HEK293 (cell line): ENCODE measurements at regions not wholly inside any gene's neighbourhood (a gene's known extent, or its start where the extent isn't known, plus 50 kb on each side); places are given as distances from the start of the nearest gene placed in this dataset.
A peak's percentile ranks its signal among the peaks of the same experiment; 100 is the strongest.

ENCODE experiments used
- CTCF ChIA-PET: fragments of 350-600 bp; formaldehyde crosslinking; extraction: SDS; loops from one replicate; lab custom pipeline; 2021; ENCODE audit warnings: antibody characterized with exemption; lab: Yijun Ruan, JAX
- POLR2A ChIA-PET: fragments of 300-600 bp; formaldehyde crosslinking; extraction: SDS; loops from one replicate; lab custom pipeline; 2020; ENCODE audit warnings: antibody characterized with exemption, inconsistent platforms; lab: Yijun Ruan, JAX
- H3K27ac ChIP-seq: fragments of 200-500 bp; sonication (Bioruptor generic); 2 replicates; pipeline ENCODE4 v1.5.1; 2014; ENCODE audit warnings: low read depth, low read length, control low read depth, inconsistent platforms; ENCODE audit errors: extremely low read depth
- H3K36me3 ChIP-seq, 2 experiments: fragments of 200-500 bp in 1 of 2; sonication (Bioruptor generic) in 1 of 2; 1 replicate in 1 of 2; 2 replicates in 1 of 2; pipeline ENCODE4 v1.5.1; 2014 to 2017; ENCODE audit warnings: inconsistent platforms in 2 of 2, low read length in 2 of 2; ENCODE audit not compliant: control insufficient read depth in 2 of 2, insufficient read depth in 1 of 2
- H3K4me1 ChIP-seq: fragments of 200-500 bp; sonication (Bioruptor generic); 2 replicates; pipeline ENCODE4 v1.5.1; 2014; ENCODE audit warnings: mild to moderate bottlenecking, low read length, inconsistent platforms; ENCODE audit not compliant: control insufficient read depth, insufficient read depth
- H3K4me3 ChIP-seq: 2 replicates; pipeline ENCODE4 v1.5.1; 2011; ENCODE audit warnings: low read depth, mild to moderate bottlenecking, control low read depth, low read length, moderate library complexity
- H3K9me3 ChIP-seq: fragments of 200-500 bp; sonication (Bioruptor generic); 2 replicates; pipeline ENCODE4 v1.5.1; 2014; ENCODE audit warnings: low read depth, low read length, inconsistent platforms; ENCODE audit not compliant: control insufficient read depth, insufficient read depth
- HIC1 ChIP-seq: fragments of 450-650 bp; formaldehyde crosslinking; IDR thresholded peaks from 2 replicates; pipeline ENCODE4 v1.5.1; 2016; ENCODE audit warnings: missing biosample characterization, missing genetic modification characterization
- HOXD13 ChIP-seq: sonication (generic); formaldehyde crosslinking; IDR thresholded peaks from 2 replicates; pipeline ENCODE4 v1.8.0; 2022; ENCODE audit warnings: missing genetic modification reagents, borderline replicate concordance
- MZF1 ChIP-seq: fragments of 450-650 bp; formaldehyde crosslinking; IDR thresholded peaks from 2 replicates; pipeline ENCODE4 v1.5.1; 2017; ENCODE audit warnings: missing biosample characterization, missing genetic modification characterization, borderline replicate concordance
- PRDM6 ChIP-seq: fragments of 450-650 bp; formaldehyde crosslinking; IDR thresholded peaks from 2 replicates; pipeline ENCODE4 v1.5.1; 2017; ENCODE audit warnings: missing biosample characterization, missing genetic modification characterization
- SP7 ChIP-seq: fragments of 450-650 bp; formaldehyde crosslinking; IDR thresholded peaks from 2 replicates; pipeline ENCODE4 v1.5.1; 2016; ENCODE audit warnings: missing biosample characterization, missing genetic modification characterization
- TCF7L2 ChIP-seq: IDR thresholded peaks from 2 replicates; pipeline ENCODE4 v1.6.1; 2011; ENCODE audit warnings: low read depth, mild to moderate bottlenecking, inconsistent platforms, low read length, moderate library complexity, borderline replicate concordance
- WT1 ChIP-seq: fragments of 450-650 bp; formaldehyde crosslinking; IDR thresholded peaks from 2 replicates; pipeline ENCODE4 v1.5.1; 2016; ENCODE audit warnings: missing biosample characterization, missing genetic modification characterization
- ZBTB11 ChIP-seq: fragments of 450-650 bp; formaldehyde crosslinking; conservative IDR thresholded peaks from 2 replicates; pipeline ENCODE4 v1.5.1; 2016; ENCODE audit warnings: low read depth, missing biosample characterization, missing genetic modification characterization
- ZBTB20 ChIP-seq: fragments of 450-650 bp; formaldehyde crosslinking; IDR thresholded peaks from 2 replicates; pipeline ENCODE4 v1.5.1; 2016; ENCODE audit warnings: missing biosample characterization, missing genetic modification characterization
- ZNF10 ChIP-seq: fragments of 450-650 bp; formaldehyde crosslinking; IDR thresholded peaks from 2 replicates; pipeline ENCODE4 v1.5.1; 2017; ENCODE audit warnings: missing biosample characterization, missing genetic modification characterization
- ZNF133 ChIP-seq: fragments of 450-650 bp; formaldehyde crosslinking; IDR thresholded peaks from 2 replicates; pipeline ENCODE4 v1.5.1; 2016; ENCODE audit warnings: missing biosample characterization, missing genetic modification characterization
- ZNF138 ChIP-seq: fragments of 450-650 bp; formaldehyde crosslinking; IDR thresholded peaks from 2 replicates; pipeline ENCODE4 v1.5.1; 2016; ENCODE audit warnings: missing biosample characterization, missing genetic modification characterization, borderline replicate concordance
- ZNF18 ChIP-seq: fragments of 450-650 bp; formaldehyde crosslinking; IDR thresholded peaks from 2 replicates; pipeline ENCODE4 v1.5.1; 2016; ENCODE audit warnings: missing biosample characterization, missing genetic modification characterization
- ZNF24 ChIP-seq: fragments of 450-650 bp; formaldehyde crosslinking; IDR thresholded peaks from 2 replicates; pipeline ENCODE4 v1.5.1; 2016; ENCODE audit warnings: missing biosample characterization, missing genetic modification characterization
- ZNF423 ChIP-seq: fragments of 450-650 bp; formaldehyde crosslinking; IDR thresholded peaks from 2 replicates; pipeline ENCODE4 v1.5.1; 2016; ENCODE audit warnings: missing biosample characterization, missing genetic modification characterization
- ZNF530 ChIP-seq: fragments of 450-650 bp; formaldehyde crosslinking; IDR thresholded peaks from 2 replicates; pipeline ENCODE4 v1.5.1; 2016; ENCODE audit warnings: low read depth, missing biosample characterization, missing genetic modification characterization
- ZNF747 ChIP-seq: fragments of 450-650 bp; formaldehyde crosslinking; IDR thresholded peaks from 2 replicates; pipeline ENCODE4 v1.5.1; 2016; ENCODE audit warnings: missing biosample characterization, missing genetic modification characterization
- ZSCAN5A ChIP-seq: fragments of 450-650 bp; formaldehyde crosslinking; IDR thresholded peaks from 2 replicates; pipeline ENCODE4 v1.5.1; 2016; ENCODE audit warnings: missing biosample characterization, missing genetic modification characterization

- Histone ChIP-seq H3K36me3 (no peaks in the 10 kb centered on the region), H3K27ac (no peak overlapping the region), H3K4me3 (no peak overlapping the region), H3K9me3 (no peaks in the 10 kb centered on the region), H3K4me1 (no peaks in the 10 kb centered on the region)
- no peak for TF ChIP-seq ZNF530 (tag by site-specific recombination)
- 0 out of 2 replicates have a peak, but pooled peaks have one; percentile 18 for TF ChIP-seq ZBTB11 (tag by site-specific recombination)
- no peak for TF ChIP-seq ZNF133 (tag by site-specific recombination)
- TF ChIP-seq SP7 (tag by site-specific recombination), result no peak
- TF ChIP-seq PRDM6, result peak; percentile 55
- no peak for TF ChIP-seq WT1 (tag by site-specific recombination)
- no peak for TF ChIP-seq ZNF10 (tag by site-specific recombination)
- no peak for TF ChIP-seq MZF1 (tag by site-specific recombination)
- TF ChIP-seq ZNF747 (tag by site-specific recombination), result no peak
- TF ChIP-seq TCF7L2, result no peak
- TF ChIP-seq ZNF423, result no peak
- no peak for TF ChIP-seq ZSCAN5A (tag by site-specific recombination)
- no peak for TF ChIP-seq HIC1
- TF ChIP-seq ZBTB20, result no peak
- no peak for TF ChIP-seq ZNF138 (tag by site-specific recombination)
- no peak for TF ChIP-seq HOXD13 (CRISPR knock-in tag)
- TF ChIP-seq ZNF24 (tag by site-specific recombination), result no peak
- no peak for TF ChIP-seq ZNF18 (tag by site-specific recombination)
- CTCF ChIA-PET, result no interaction called here
- POLR2A ChIA-PET, result no interaction called here
Measured at GRCh38 chr3:43960448-43960840, 269.7 kb downstream of the ABHD5 start.
